G401 (cell line): ENCODE measurements at regions not wholly inside any gene's neighbourhood (a gene's known extent, or its start where the extent isn't known, plus 50 kb on each side); places are given as distances from the start of the nearest gene placed in this dataset.

Experiments
- DNase-seq: peaks from one replicate; pipeline ENCODE4 v3.0.0-alpha.2; 2015; ENCODE audit warnings: low spot score
- in situ Hi-C: cut with HindIII; loops from 2 replicates; pipeline ENCODE4 v1.10.0; 2016; ENCODE audit warnings: low sequenced_read_pairs, mixed read lengths

GRCh38 chr11:47904048-47904447, 55.9 kb upstream of the NUP160 start:
- in situ Hi-C loops = no loop called here
- DNase-seq = no peak

GRCh38 chr11:47899801-47900200, 51.7 kb upstream of the NUP160 start:
- in situ Hi-C loops = no loop called here
- no peak for DNase-seq
